HepG2 (cell line): ENCODE measurements at regions not wholly inside any gene's neighbourhood (a gene's known extent, or its start where the extent isn't known, plus 50 kb on each side); places are given as distances from the start of the nearest gene placed in this dataset.

Experiments used
- ATAC-seq: fragments of 200-7000 bp; cut with Tn5 transposase; 3 replicates; pipeline ENCODE4 v1.9.1; 2020; ENCODE audit warnings: mild to moderate bottlenecking, moderate library complexity
- BruUV-seq: library from RNA; stranded (reverse); fragments of 400-500 nt; replicated peaks from 2 replicates; lab custom pipeline; 2021; lab: Mats Ljungman, UMichigan
- CTCF ChIA-PET: fragments of 300-600 bp; formaldehyde crosslinking; extraction: SDS; loops from one replicate; lab custom pipeline; 2021; ENCODE audit warnings: low total read pairs, inconsistent platforms, low intra/inter-chr PET ratio; lab: Yijun Ruan, JAX
- POLR2A ChIA-PET: fragments of 350-600 bp; sonication (Branson Sonifier 250); formaldehyde crosslinking; loops from one replicate; lab custom pipeline; 2020; ENCODE audit warnings: antibody characterized with exemption, inconsistent platforms; lab: Yijun Ruan, JAX
- DNase-seq: peaks from one replicate; pipeline ENCODE4 v3.0.0-alpha.2; 2015; ENCODE audit warnings: low spot score
- FAIRE-seq: peaks from 3 replicates; lab custom pipeline; 2011; peaks lifted over from hg19 to GRCh38; lab: Jason Lieb, UNC
- H2AFZ ChIP-seq: one replicate; pipeline ENCODE4 v1.6.1; 2011; ENCODE audit warnings: low read length, inconsistent platforms
- H3K27ac ChIP-seq: fragments of 300-600 bp; 3 replicates; pipeline ENCODE4 v1.8.0; 2011; ENCODE audit warnings: mixed run types, mild to moderate bottlenecking, mixed read lengths, low read length, inconsistent platforms; ENCODE audit not compliant: insufficient read depth; ENCODE audit errors: extremely low read length
- H3K27me3 ChIP-seq, 2 experiments: fragments of 200-600 bp in 1 of 2; 2 replicates in 1 of 2; 3 replicates in 1 of 2; pipeline versions ENCODE4 v1.6.0 to v1.8.0; 2011; ENCODE audit warnings: low read length in 2 of 2, mild to moderate bottlenecking in 2 of 2, moderate library complexity in 2 of 2, inconsistent platforms in 1 of 2; ENCODE audit not compliant: insufficient read depth in 2 of 2, control insufficient read depth in 1 of 2
- H3K36me3 ChIP-seq, 2 experiments: fragments of 200-600 bp in 1 of 2; replicated peaks in 1 of 2; 2 replicates in 1 of 2; 3 replicates in 1 of 2; pipeline versions ENCODE4 v1.5.1 to v1.8.0; 2011; ENCODE audit warnings: low read length in 2 of 2, inconsistent platforms in 1 of 2; ENCODE audit not compliant: insufficient read depth in 2 of 2, control insufficient read depth in 1 of 2
- H3K4me1 ChIP-seq: 2 replicates; pipeline ENCODE4 v1.5.1; 2012; ENCODE audit warnings: low read length, inconsistent platforms; ENCODE audit not compliant: insufficient read depth
- H3K4me2 ChIP-seq: 2 replicates; pipeline ENCODE4 v1.6.0; 2011; ENCODE audit warnings: low read depth, low read length, inconsistent platforms
- H3K4me3 ChIP-seq, 3 experiments: fragments of 200-600 bp in 1 of 3; sonication (generic), shearing (Covaris generic) in 1 of 3; replicated peaks in 1 of 3; 2 replicates each; pipeline ENCODE4 v1.5.1; 2011 to 2016; ENCODE audit warnings: low read length in 3 of 3, inconsistent platforms in 2 of 3, low read depth in 2 of 3, mild to moderate bottlenecking in 2 of 3, control low read depth in 1 of 3, mixed read lengths in 1 of 3; ENCODE audit not compliant: insufficient read depth in 1 of 3
- H3K79me2 ChIP-seq: one replicate; pipeline ENCODE4 v1.6.1; 2011; ENCODE audit warnings: low read length, inconsistent platforms; ENCODE audit not compliant: insufficient read depth
- H3K9ac ChIP-seq: 2 replicates; pipeline ENCODE4 v1.6.0; 2011; ENCODE audit warnings: mild to moderate bottlenecking, low read depth, low read length, inconsistent platforms; ENCODE audit not compliant: insufficient read depth
- H3K9me3 ChIP-seq: 2 replicates; pipeline ENCODE4 v1.5.1; 2012; ENCODE audit warnings: mild to moderate bottlenecking, low read length
- H4K20me1 ChIP-seq: 2 replicates; pipeline ENCODE4 v1.6.0; 2011; ENCODE audit warnings: inconsistent platforms, mild to moderate bottlenecking, low read length, moderate library complexity; ENCODE audit not compliant: insufficient read depth
- CHD2 ChIP-seq: IDR thresholded peaks from 2 replicates; pipeline ENCODE4 v1.6.1; 2011; ENCODE audit warnings: low read depth, low read length, improper control_type of control experiment
- KDM1A ChIP-seq: IDR thresholded peaks from 2 replicates; pipeline ENCODE4 v1.6.1; 2016; ENCODE audit warnings: missing compliant biosample characterization
- MAFK ChIP-seq, 2 experiments: IDR thresholded peaks in 1 of 2; conservative IDR thresholded peaks in 1 of 2; 2 replicates each; pipeline ENCODE4 v1.6.1; 2011; ENCODE audit warnings: improper control_type of control experiment in 2 of 2, low read length in 2 of 2
- NFE2L1 ChIP-seq: sonication (generic); formaldehyde crosslinking; IDR thresholded peaks from 2 replicates; pipeline ENCODE4 v1.4.0; 2020; ENCODE audit warnings: missing genetic modification reagents, mild to moderate bottlenecking, borderline replicate concordance
- PBX3 ChIP-seq: sonication (generic); formaldehyde crosslinking; IDR thresholded peaks from 2 replicates; pipeline ENCODE4 v1.8.1; 2023; ENCODE audit warnings: missing genetic modification reagents, inconsistent platforms, borderline replicate concordance
- RFX5 ChIP-seq: IDR thresholded peaks from 2 replicates; pipeline ENCODE4 v1.6.1; 2011; ENCODE audit warnings: low read depth, low read length, improper control_type of control experiment
- ZNF569 ChIP-seq: sonication (generic); formaldehyde crosslinking; IDR thresholded peaks from 2 replicates; pipeline ENCODE4 v1.5.0; 2020; ENCODE audit warnings: mild to moderate bottlenecking, missing genetic modification reagents, moderate library complexity, borderline replicate concordance
- ZSCAN12 ChIP-seq: sonication (generic); formaldehyde crosslinking; IDR thresholded peaks from 2 replicates; pipeline ENCODE4 v1.9.0; 2021; ENCODE audit warnings: mild to moderate bottlenecking, missing genetic modification reagents
- WGBS: methylation state at CpG from one replicate; pipeline ENCODE4 v1.1.6; 2017; ENCODE audit warnings: low lambda C conversion rate; 5-methylcytosine and 5-hydroxymethylcytosine counted together
- in situ Hi-C: cut with HindIII; loops from 2 replicates; pipeline ENCODE4 v1.10.0; 2017; ENCODE audit warnings: low pct_unique_long_range_greater_than_20kb; ENCODE audit not compliant: extremely low pct_ligation_motif_present
- intact Hi-C: fragments of 100-400 bp; cut with micrococcal nuclease; formaldehyde crosslinking; loops from one replicate; pipeline ENCODE4 v1.10.0; 2022; ENCODE audit not compliant: unreplicated experiment

- Histone ChIP-seq H3K4me1 (no peaks in the 10 kb centered on the region), H3K27me3 (0 out of 5 replicates have a peak, but pooled peaks cover 0 to 6% of the 10 kb centered on the region in 2 experiments), H3K4me3 (no peak overlapping the region), H3K27ac (no peak overlapping the region), H3K4me2 (no peak overlapping the region), H4K20me1 (no peaks in the 10 kb centered on the region), H3K36me3 (no peaks in the 10 kb centered on the region), H3K9me3 (no peaks in the 10 kb centered on the region), H3K79me2 (no peaks in the 10 kb centered on the region), H2AFZ (no peak overlapping the region), H3K9ac (no peak overlapping the region)
- no peak for TF ChIP-seq RFX5
- TF ChIP-seq NFE2L1, result no peak
- TF ChIP-seq ZSCAN12 (CRISPR knock-in tag), result no peak
- no peak for TF ChIP-seq KDM1A (CRISPR knock-in tag)
- no peak for TF ChIP-seq CHD2
- TF ChIP-seq PBX3, result no peak
- no peak for TF ChIP-seq ZNF569 (CRISPR knock-in tag)
- TF ChIP-seq MAFK (conservative IDR thresholded peaks at IDR 0.05 in 1 of 2, IDR thresholded peaks at IDR 0.05 in 1 of 2; ENCODE audit: low read length in 2 of 2), result peak in 1 of 2 experiments; percentile 58; a peak in 2 of 4 replicates
- no peak for FAIRE-seq
- intact Hi-C loops, result no loop called here
- POLR2A ChIA-PET, result no interaction called here
- CTCF ChIA-PET, result no interaction called here
- DNase-seq, result no peak
- ATAC-seq, result no peak
- 15% methylated on average over 17 of the region's 17 CpGs for WGBS
- in situ Hi-C loops, result no loop called here
- BruUV-seq, result no TSS peak
Measured at GRCh38 chr20:61159957-61160686, 91.9 kb upstream of the CDH4 start.
